Psoas muscle (tissue), 7 donors: ENCODE measurements at regions not wholly inside any gene's neighbourhood (a gene's known extent, or its start where the extent isn't known, plus 50 kb on each side); places are given as distances from the start of the nearest gene placed in this dataset.

ENCODE experiments used
- ATAC-seq, 4 donors: fragments of 200-7000 bp; cut with Tn5 transposase; one replicate each; pipeline ENCODE4 v1.9.1; 2020; ENCODE audit warnings: moderate library complexity in 3 of 4, mild to moderate bottlenecking in 2 of 4
- DNase-seq, 2 donors: peaks; one replicate each; pipeline ENCODE4 v3.0.0-alpha.2; 2020
- H3K27ac ChIP-seq: fragments of 200-600 bp; one replicate; pipeline ENCODE4 v1.8.0; 2022
- H3K27me3 ChIP-seq, 3 donors: fragments of 200-600 bp in 1 of 3; one replicate each; pipeline versions ENCODE4 v1.6.1 to v1.8.0; 2013 to 2022; ENCODE audit warnings: low read length in 2 of 3, mild to moderate bottlenecking in 2 of 3, moderate library complexity in 1 of 3; ENCODE audit not compliant: insufficient read depth in 3 of 3
- H3K36me3 ChIP-seq, 2 donors: fragments of 200-600 bp in 1 of 2; one replicate each; pipeline versions ENCODE4 v1.6.1 to v1.8.0; 2013 to 2022; ENCODE audit warnings: low read depth in 1 of 2, mild to moderate bottlenecking in 1 of 2, moderate library complexity in 1 of 2; ENCODE audit not compliant: insufficient read depth in 1 of 2
- H3K4me1 ChIP-seq: fragments of 200-600 bp; one replicate; pipeline ENCODE4 v1.8.0; 2022
- H3K4me3 ChIP-seq: fragments of 200-600 bp; one replicate; pipeline ENCODE4 v1.8.0; 2022; ENCODE audit warnings: mild to moderate bottlenecking
- H3K9me3 ChIP-seq: fragments of 200-600 bp; one replicate; pipeline ENCODE4 v1.8.0; 2022
- WGBS, 3 donors: extraction: QIAGEN DNeasy Blood & Tissue Kit; methylation state at CpG; one replicate each; pipeline versions ENCODE4 v1.1.6 to v1.1.7; 2013; 5-methylcytosine and 5-hydroxymethylcytosine counted together
- intact Hi-C, 2 donors: fragments of 100-400 bp; cut with DNase I; formaldehyde crosslinking; loops; one replicate each; pipeline versions ENCODE4 v1.11.0 to v1.14.2; 2022
- TF ChIP-seq, protein P1 (sequence below): fragments of 200-600 bp; IDR thresholded peaks from one replicate; pipeline ENCODE4 v1.8.0; 2022; ENCODE audit warnings: antibody characterized with exemption
- donor health status: healthy with polysubstance abuse.
- donor health status: DM: no; HTN: no; CAD: no; lungs with moderate emphysema.
- donor health status: Bipolar disorder and iron deficiency.
- donor health status: healthy.
- donor health status: DM: yes; HTN: yes; CAD: no.
- donor health status: DM: no; HTN: no; CAD: no.
- donor health status: DM: yes; HTN: yes; CAD: no.

DNA sequence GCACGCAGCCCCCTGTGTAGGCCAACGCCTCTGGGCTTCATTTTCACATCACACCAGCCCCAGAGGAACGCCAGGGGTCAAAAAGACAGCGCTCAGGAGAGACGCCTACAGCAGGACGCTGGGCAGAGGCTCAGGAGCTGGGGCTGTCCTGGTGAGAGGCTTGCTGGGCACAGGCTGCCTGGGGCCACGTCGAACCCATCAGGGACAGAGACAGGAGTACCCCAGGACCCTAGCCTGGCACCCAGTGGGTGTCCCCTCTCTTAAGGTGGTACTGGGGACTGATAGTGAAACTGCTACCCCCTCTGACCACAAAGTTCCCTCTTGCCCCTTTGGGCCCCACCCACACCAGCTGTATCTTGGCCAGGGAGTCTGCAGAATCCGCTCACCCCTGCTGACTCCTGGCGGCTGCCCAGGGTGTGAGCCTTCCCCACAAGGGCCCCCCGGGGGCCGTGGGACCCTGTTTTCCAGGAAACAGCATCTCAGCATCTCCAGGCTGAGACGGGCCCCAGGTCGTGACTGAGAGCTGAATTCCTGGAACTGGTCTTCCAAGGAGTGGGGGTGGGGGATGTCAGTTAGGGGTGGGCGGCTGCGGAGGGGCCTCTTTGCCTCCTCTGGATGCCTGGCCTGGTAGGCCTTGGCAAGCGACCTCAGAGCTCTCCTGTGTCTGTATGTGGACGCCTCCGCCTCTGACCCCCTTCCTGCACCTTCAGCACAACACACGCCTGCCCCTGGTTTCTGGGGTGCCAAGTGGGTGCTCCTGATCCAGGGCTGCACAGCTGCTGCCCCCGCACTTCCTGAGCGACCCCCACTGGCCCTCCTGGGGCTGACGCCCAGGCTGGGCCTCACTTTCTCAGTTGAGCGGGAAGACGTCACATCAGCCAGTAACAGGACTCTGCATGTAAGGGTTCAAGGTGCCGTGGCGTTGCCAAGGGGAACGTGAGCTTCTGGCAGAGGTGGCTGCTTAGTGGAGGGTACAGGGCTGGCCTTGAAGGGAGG lies 321.9 kb upstream of the RTL1 start:
- Histone ChIP-seq H3K4me3 (no peak overlapping the region), H3K36me3 (no peaks in the 10 kb centered on the region), H3K27ac (no peak overlapping the region), H3K9me3 (no peaks in the 10 kb centered on the region), H3K4me1 (no peaks in the 10 kb centered on the region), H3K27me3 (peaks cover 0 to 9% (median 3%) of the 10 kb centered on the region in 3 donors)
- intact Hi-C loops, result no loop called here
- TF ChIP-seq, protein P1, sequence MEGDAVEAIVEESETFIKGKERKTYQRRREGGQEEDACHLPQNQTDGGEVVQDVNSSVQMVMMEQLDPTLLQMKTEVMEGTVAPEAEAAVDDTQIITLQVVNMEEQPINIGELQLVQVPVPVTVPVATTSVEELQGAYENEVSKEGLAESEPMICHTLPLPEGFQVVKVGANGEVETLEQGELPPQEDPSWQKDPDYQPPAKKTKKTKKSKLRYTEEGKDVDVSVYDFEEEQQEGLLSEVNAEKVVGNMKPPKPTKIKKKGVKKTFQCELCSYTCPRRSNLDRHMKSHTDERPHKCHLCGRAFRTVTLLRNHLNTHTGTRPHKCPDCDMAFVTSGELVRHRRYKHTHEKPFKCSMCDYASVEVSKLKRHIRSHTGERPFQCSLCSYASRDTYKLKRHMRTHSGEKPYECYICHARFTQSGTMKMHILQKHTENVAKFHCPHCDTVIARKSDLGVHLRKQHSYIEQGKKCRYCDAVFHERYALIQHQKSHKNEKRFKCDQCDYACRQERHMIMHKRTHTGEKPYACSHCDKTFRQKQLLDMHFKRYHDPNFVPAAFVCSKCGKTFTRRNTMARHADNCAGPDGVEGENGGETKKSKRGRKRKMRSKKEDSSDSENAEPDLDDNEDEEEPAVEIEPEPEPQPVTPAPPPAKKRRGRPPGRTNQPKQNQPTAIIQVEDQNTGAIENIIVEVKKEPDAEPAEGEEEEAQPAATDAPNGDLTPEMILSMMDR, result no peak
- no peak for ATAC-seq
- 50 to 59% (median 51%) methylated on average over 28 of the region's 28 CpGs for WGBS, 3 donors
- peak in 1 of 2 donors; percentile 35 for DNase-seq

DNA sequence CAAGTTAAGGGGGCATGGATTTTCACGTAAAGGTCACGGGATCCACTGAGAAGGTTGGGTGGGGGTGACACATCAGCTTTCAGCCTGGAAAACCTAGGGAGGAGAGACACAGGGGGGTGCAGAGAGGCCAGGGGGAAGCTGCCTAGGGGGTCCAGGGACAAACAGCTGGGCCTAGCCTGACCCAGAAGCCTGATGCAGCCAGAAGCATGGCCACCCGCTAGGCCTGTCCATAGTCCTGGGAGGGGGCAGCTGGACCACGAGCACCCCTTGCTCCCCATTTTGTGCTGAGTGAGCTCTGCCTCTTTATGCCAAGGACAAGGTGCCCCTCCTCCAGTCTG lies 322.7 kb upstream of the RTL1 start:
- DNase-seq (peak in 1 of 2 donors; percentile 34), ATAC-seq (no peak)
- H3K9me3 ChIP-seq, result no peaks in the 10 kb centered on the region
- peaks cover 0 to 9% (median 3%) of the 10 kb centered on the region in 3 donors for H3K27me3 ChIP-seq
- H3K27ac ChIP-seq, result no peak overlapping the region
- no peaks in the 10 kb centered on the region for H3K36me3 ChIP-seq
- TF ChIP-seq, protein P1, result no peak
- H3K4me3 ChIP-seq, result no peak overlapping the region
- no peaks in the 10 kb centered on the region for H3K4me1 ChIP-seq
- WGBS, 3 donors, result 53 to 71% (median 63%) methylated on average over 4 of the region's 4 CpGs
- intact Hi-C loops, result no loop called here

DNA sequence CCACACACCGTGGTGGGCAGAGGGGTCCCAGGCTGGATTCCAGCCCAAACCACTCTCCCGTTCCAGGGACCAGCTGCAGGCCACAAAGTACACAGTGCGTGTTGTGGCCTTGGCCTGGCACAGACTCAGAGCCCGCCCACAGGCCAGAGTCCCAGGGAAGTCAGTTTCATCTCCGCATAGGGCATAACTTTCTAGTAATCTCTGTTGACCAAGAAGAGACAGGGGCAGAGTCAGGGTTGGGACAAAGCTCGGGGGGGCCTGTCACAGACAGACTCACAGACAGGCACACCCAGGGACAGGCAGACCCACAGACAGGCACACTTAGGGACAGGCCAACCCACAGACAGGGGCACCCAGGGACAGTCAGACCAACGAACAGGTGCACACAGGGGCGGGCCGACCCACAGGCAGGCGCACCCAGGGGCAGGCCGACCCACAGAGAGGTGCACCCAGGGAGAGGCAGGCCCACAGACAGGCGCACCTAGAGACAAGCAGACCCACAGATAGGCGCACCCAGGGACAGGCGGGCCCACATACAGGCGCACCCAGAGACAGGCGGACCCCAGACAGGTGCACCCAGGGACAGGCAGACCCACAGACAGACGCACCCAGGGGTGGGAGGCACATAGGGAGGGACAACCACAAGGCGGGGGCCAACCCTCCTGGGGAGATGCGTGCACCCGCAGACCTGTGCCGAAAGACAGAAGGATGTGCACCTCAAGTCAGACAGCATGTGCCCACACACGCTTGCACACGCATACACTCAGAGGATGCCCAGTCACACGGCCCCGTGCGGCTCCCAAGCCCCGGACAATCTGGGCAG lies 323.3 kb upstream of the RTL1 start:
- no peak overlapping the region for H3K27ac ChIP-seq
- 76 to 80% (median 77%) methylated on average over 24 to 27 of the region's 27 CpGs for WGBS, 3 donors
- DNase-seq (peak in 1 of 2 donors; percentile 19), ATAC-seq (no peak)
- H3K9me3 ChIP-seq, result no peaks in the 10 kb centered on the region
- H3K4me3 ChIP-seq, result no peak overlapping the region
- no peaks in the 10 kb centered on the region for H3K36me3 ChIP-seq
- TF ChIP-seq, protein P1, result no peak
- no peaks in the 10 kb centered on the region for H3K4me1 ChIP-seq
- H3K27me3 ChIP-seq, result peaks cover 0 to 9% (median 3%) of the 10 kb centered on the region in 3 donors
- intact Hi-C loops, result no loop called here

DNA sequence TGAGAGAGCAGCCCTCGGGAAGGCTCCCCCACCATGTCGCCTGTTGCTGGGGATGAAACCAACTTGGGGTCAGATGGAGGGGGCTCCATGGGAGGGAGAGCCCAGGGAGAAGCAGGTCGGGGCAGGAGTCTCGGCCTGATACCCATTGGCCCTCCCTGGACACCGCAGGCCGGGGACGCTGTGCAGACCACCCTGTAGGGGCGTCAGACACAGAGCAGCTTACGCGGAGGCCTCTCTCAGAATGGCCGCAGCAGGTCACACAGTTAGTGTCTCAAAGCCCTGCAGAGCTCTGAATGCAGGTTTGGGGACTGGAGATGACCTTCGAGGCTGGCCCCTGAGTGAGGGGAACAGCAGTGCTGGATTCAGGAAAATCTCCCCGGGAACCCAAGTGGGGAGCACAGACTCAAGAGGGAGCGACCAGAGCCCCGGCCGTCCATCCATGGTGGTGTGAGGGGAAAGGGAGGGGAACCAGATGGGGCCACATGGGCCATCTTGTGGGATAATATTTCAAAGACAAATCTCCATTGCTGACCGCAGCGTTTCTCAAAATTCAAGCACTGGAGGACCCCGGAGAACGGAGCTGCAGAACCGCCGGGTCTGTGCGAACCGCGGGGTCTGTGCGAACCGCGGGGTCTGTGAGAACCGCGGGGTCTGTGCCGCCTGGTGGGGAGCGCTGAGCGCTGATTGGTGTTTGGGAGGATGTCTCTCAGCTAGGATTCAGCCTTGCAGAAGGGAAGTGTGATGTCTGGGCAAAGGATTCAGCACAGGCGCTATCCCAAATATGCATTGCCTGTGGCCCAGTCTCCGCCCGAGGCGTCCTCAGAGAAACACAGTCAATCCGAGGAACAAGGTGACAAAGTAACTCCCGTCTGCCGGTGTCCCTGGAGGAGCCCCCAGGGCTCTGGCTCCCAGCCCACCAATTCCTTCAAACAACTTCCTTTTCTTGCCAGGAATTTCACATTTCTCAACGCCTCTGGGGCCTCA lies 324.4 kb upstream of the RTL1 start:
- 85 to 91% (median 89%) methylated on average over 41 of the region's 41 CpGs for WGBS, 3 donors
- peak in 1 of 2 donors; percentile 34 for DNase-seq

More for the DNA sequence above, 324.4 kb upstream of the RTL1 start:
- no peaks in the 10 kb centered on the region for H3K4me1 ChIP-seq
- no peak for ATAC-seq
- no peak overlapping the region for H3K27ac ChIP-seq
- no peaks in the 10 kb centered on the region for H3K9me3 ChIP-seq
- TF ChIP-seq, protein P1, result no peak
- intact Hi-C loops, result no loop called here
- H3K36me3 ChIP-seq, result no peaks in the 10 kb centered on the region
- H3K27me3 ChIP-seq, result peaks cover 0 to 9% (median 3%) of the 10 kb centered on the region in 3 donors
- H3K4me3 ChIP-seq, result no peak overlapping the region
